Activated CD8-positive, alpha-beta T cell treated with anti-CD3 and anti-CD28 coated beads for 36 hours (primary cell): ENCODE measurements at regions not wholly inside any gene's neighbourhood (a gene's known extent, or its start where the extent isn't known, plus 50 kb on each side); places are given as distances from the start of the nearest gene placed in this dataset.

Experiments
- ATAC-seq: fragments of 200-7000 bp; cut with Tn5 transposase; one replicate; pipeline ENCODE4 v1.10.0; 2021; ENCODE audit warnings: mild to moderate bottlenecking, moderate library complexity
- CTCF ChIA-PET: fragments of 350-600 bp; sonication (Branson Sonifier 250); formaldehyde crosslinking; loops from one replicate; lab custom pipeline; 2021; ENCODE audit warnings: antibody characterized with exemption; lab: Charles Lee
- POLR2A ChIA-PET: fragments of 350-600 bp; sonication (Branson Sonifier 250); formaldehyde crosslinking; loops from one replicate; lab custom pipeline; 2021; ENCODE audit warnings: antibody characterized with exemption; lab: Charles Lee
- DNase-seq: peaks from one replicate; pipeline ENCODE4 v3.0.0-alpha.2; 2020
- H3K27ac Mint-ChIP-seq: one replicate; pipeline ENCODE4 v1.8.0; 2021; ENCODE audit warnings: mild to moderate bottlenecking, mixed read lengths
- H3K27me3 Mint-ChIP-seq: one replicate; pipeline ENCODE4 v1.8.0; 2021; ENCODE audit warnings: mixed read lengths
- H3K36me3 Mint-ChIP-seq: one replicate; pipeline ENCODE4 v1.8.0; 2021; ENCODE audit warnings: low read depth, mixed read lengths
- H3K4me1 Mint-ChIP-seq: one replicate; pipeline ENCODE4 v1.8.0; 2021; ENCODE audit warnings: low read depth, mixed read lengths
- H3K4me3 Mint-ChIP-seq: one replicate; pipeline ENCODE4 v1.8.0; 2021; ENCODE audit warnings: mild to moderate bottlenecking, moderate library complexity, mixed read lengths
- H3K9me3 Mint-ChIP-seq: one replicate; pipeline ENCODE4 v1.8.0; 2021; ENCODE audit warnings: mixed read lengths
- CTCF ChIP-seq: fragments of 200-600 bp; IDR thresholded peaks from one replicate; pipeline ENCODE4 v1.8.0; 2022; ENCODE audit warnings: antibody characterized with exemption, mild to moderate bottlenecking
- intact Hi-C: fragments of 100-400 bp; cut with micrococcal nuclease; formaldehyde crosslinking; loops from one replicate; pipeline ENCODE4 v1.10.0; 2022

GRCh38 chr15:96413657-96414056 is 83.2 kb downstream of the NR2F2 start:
- ChIA-PET CTCF (no interaction called here), POLR2A (no interaction called here)
- DNase-seq (no peak), ATAC-seq (no peak)
- Mint-ChIP-seq H3K9me3 (no peaks in the 10 kb centered on the region), H3K4me1 (peaks cover 2% of the 10 kb centered on the region), H3K27me3 (peaks cover 80% of the 10 kb centered on the region), H3K36me3 (no peaks in the 10 kb centered on the region), H3K27ac (no peak overlapping the region), H3K4me3 (no peak overlapping the region)
- intact Hi-C loops = loop anchor here (5.0 kb wide), 1 partner anchor 71 kb away; no protein-coding TSS in a partner anchor
- TF ChIP-seq CTCF = no peak

- ATAC-seq (no peak), DNase-seq (no peak)
- CTCF ChIA-PET = no interaction called here
- no peaks in the 10 kb centered on the region for H3K36me3 Mint-ChIP-seq
- H3K9me3 Mint-ChIP-seq = no peaks in the 10 kb centered on the region
- POLR2A ChIA-PET = no interaction called here
- no peak overlapping the region for H3K4me3 Mint-ChIP-seq
- H3K27me3 Mint-ChIP-seq = peaks cover 81% of the 10 kb centered on the region
- intact Hi-C loops = loop anchor here (5.0 kb wide), 2 partner anchors 53 to 73 kb away; no protein-coding TSS in a partner anchor
- no peak overlapping the region for H3K27ac Mint-ChIP-seq
- TF ChIP-seq CTCF = no peak
- no peaks in the 10 kb centered on the region for H3K4me1 Mint-ChIP-seq
These were observed 84.4 kb downstream of the NR2F2 start for GRCh38 chr15:96414875-96415274.

- CTCF ChIA-PET = interaction anchor here (1.5 kb wide), 1 partner anchor 72 kb away, joined by 3 read pairs; no protein-coding TSS in a partner anchor
- no peak overlapping the region for H3K27ac Mint-ChIP-seq
These were observed 85.2 kb downstream of the NR2F2 start for GRCh38 chr15:96415513-96416217.

GRCh38 chr15:96416218-96416933 is 85.9 kb downstream of the NR2F2 start:
- CTCF ChIA-PET = interaction anchor here (1.0 to 1.5 kb wide), 2 partner anchors 59 to 73 kb away, joined by 3 to 5 read pairs; no protein-coding TSS in a partner anchor
- H3K36me3 Mint-ChIP-seq = no peaks in the 10 kb centered on the region
- no peak overlapping the region for H3K4me3 Mint-ChIP-seq
- intact Hi-C loops = loop anchor here (5.0 kb wide), 1 partner anchor 54 kb away; no protein-coding TSS in a partner anchor
- ATAC-seq (no peak), DNase-seq (no peak)
- H3K27ac Mint-ChIP-seq = no peak overlapping the region
- no peak for TF ChIP-seq CTCF
- POLR2A ChIA-PET = no interaction called here
- H3K9me3 Mint-ChIP-seq = no peaks in the 10 kb centered on the region
- peaks cover 72% of the 10 kb centered on the region for H3K27me3 Mint-ChIP-seq
- no peaks in the 10 kb centered on the region for H3K4me1 Mint-ChIP-seq

More at GRCh38 chr15:96415513-96416217, 85.2 kb downstream of the NR2F2 start:
- POLR2A ChIA-PET = no interaction called here
- no peaks in the 10 kb centered on the region for H3K36me3 Mint-ChIP-seq
- peaks cover 78% of the 10 kb centered on the region for H3K27me3 Mint-ChIP-seq
- no peak for TF ChIP-seq CTCF
- H3K9me3 Mint-ChIP-seq = no peaks in the 10 kb centered on the region
- intact Hi-C loops = loop anchor here (5.0 kb wide), 1 partner anchor 53 kb away; no protein-coding TSS in a partner anchor
- no peak for DNase-seq
- no peak overlapping the region for H3K4me3 Mint-ChIP-seq
- H3K4me1 Mint-ChIP-seq = no peaks in the 10 kb centered on the region
- ATAC-seq = no peak
